Upper lobe of right lung (tissue), 1 donor: ENCODE measurements at regions not wholly inside any gene's neighbourhood (a gene's known extent, or its start where the extent isn't known, plus 50 kb on each side); places are given as distances from the start of the nearest gene placed in this dataset.
"Not testable (repeated sequence)": the region's sequence is repeated elsewhere in the genome, so short reads cannot be mapped to it uniquely, and the experiment has no call there.

Source experiments
- ATAC-seq: fragments of 200-7000 bp; cut with Tn5 transposase; one replicate; pipeline ENCODE4 v1.9.1; 2020; ENCODE audit warnings: mild to moderate bottlenecking, moderate library complexity
- DNase-seq: peaks from one replicate; pipeline ENCODE4 v3.0.0-alpha.2; 2020
- H3K27ac ChIP-seq: fragments of 200-600 bp; one replicate; pipeline ENCODE4 v1.8.0; 2022
- H3K27me3 ChIP-seq: fragments of 200-600 bp; one replicate; pipeline ENCODE4 v1.8.0; 2022; ENCODE audit warnings: mild to moderate bottlenecking
- H3K36me3 ChIP-seq: fragments of 200-600 bp; one replicate; pipeline ENCODE4 v1.8.0; 2022
- H3K4me1 ChIP-seq: fragments of 200-600 bp; one replicate; pipeline ENCODE4 v1.8.0; 2022
- H3K4me3 ChIP-seq: fragments of 200-600 bp; one replicate; pipeline ENCODE4 v1.8.0; 2022; ENCODE audit warnings: mild to moderate bottlenecking
- H3K9me3 ChIP-seq: fragments of 200-600 bp; one replicate; pipeline ENCODE4 v1.8.0; 2022
- intact Hi-C: fragments of 100-400 bp; cut with DNase I; formaldehyde crosslinking; loops from one replicate; pipeline ENCODE4 v1.11.0; 2022
- donor health status: DM: no; HTN: yes; CAD: no; lungs with severe emphysema.

- ATAC-seq, H3K4me1 ChIP-seq, DNase-seq, H3K27me3 ChIP-seq, H3K36me3 ChIP-seq, H3K27ac ChIP-seq, H3K4me3 ChIP-seq, intact Hi-C loops, H3K9me3 ChIP-seq: not testable (repeated sequence)
Measured at GRCh38 chr14:105669231-105669610, 142.8 kb downstream of the TMEM121 start.

- DNase-seq, H3K36me3 ChIP-seq, H3K9me3 ChIP-seq, H3K4me3 ChIP-seq, intact Hi-C loops, ATAC-seq, H3K27ac ChIP-seq, H3K4me1 ChIP-seq, H3K27me3 ChIP-seq: not testable (repeated sequence)
Measured at GRCh38 chr14:105669646-105670045, 143.3 kb downstream of the TMEM121 start.

- H3K4me1 ChIP-seq, ATAC-seq, H3K27ac ChIP-seq, H3K27me3 ChIP-seq, H3K9me3 ChIP-seq, H3K4me3 ChIP-seq, H3K36me3 ChIP-seq, DNase-seq, intact Hi-C loops: not testable (repeated sequence)
Measured at GRCh38 chr14:105672450-105673200, 146.2 kb downstream of the TMEM121 start.

DNA sequence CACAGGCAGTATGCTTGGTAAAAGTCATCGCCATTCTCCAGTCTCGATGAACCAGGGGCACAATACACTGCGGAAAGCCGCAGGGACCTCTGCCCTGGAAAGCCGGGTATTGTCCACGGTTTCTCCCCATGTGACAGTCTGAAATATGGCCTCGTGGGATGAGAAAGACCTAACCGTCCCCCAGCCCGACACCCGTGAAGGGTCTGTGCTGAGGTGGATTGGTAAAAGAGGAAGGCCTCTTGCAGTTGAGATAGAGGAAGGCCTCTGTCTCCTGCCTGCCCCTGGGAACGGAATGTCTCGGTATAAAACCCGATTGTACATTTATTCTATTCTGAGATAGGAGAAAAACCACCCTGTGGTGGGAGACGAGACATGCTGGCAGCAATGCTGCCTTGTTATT lies 149.1 kb downstream of the TMEM121 start:
- DNase-seq, H3K27me3 ChIP-seq, H3K9me3 ChIP-seq, H3K36me3 ChIP-seq, intact Hi-C loops, H3K4me3 ChIP-seq, H3K27ac ChIP-seq, H3K4me1 ChIP-seq, ATAC-seq: not testable (repeated sequence)

GRCh38 chr14:105675905-105676670 lies 149.7 kb downstream of the TMEM121 start:
- H3K4me3 ChIP-seq, ATAC-seq, H3K27me3 ChIP-seq, H3K36me3 ChIP-seq, intact Hi-C loops, H3K9me3 ChIP-seq, DNase-seq, H3K27ac ChIP-seq, H3K4me1 ChIP-seq: not testable (repeated sequence)

DNA sequence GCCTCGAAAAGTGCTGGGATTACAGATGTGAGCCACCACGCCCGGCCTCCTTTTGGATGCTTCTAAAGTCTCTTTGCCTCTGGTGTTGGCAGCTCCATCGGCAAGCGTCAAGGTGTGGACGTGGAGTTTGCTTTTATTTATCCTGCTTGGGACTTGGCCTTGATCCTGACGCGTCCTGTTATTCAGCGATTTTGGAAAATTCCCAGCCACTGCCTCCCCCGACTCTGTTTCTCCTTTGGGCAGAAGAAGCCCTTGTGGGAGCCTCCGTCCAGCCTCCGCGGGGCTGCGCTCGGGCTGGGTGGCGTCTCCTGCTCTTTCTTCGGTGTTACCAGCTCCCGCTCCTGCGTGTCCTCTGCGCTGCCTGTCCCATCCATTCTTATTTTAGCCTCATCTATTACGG lies 151.7 kb downstream of the TMEM121 start:
- H3K27me3 ChIP-seq, H3K27ac ChIP-seq, ATAC-seq, H3K9me3 ChIP-seq, intact Hi-C loops, H3K4me3 ChIP-seq, H3K36me3 ChIP-seq, H3K4me1 ChIP-seq: not testable (repeated sequence)
- peak; percentile 40 for DNase-seq

- H3K27ac ChIP-seq, H3K36me3 ChIP-seq, H3K9me3 ChIP-seq, DNase-seq, H3K4me3 ChIP-seq, intact Hi-C loops, H3K27me3 ChIP-seq, H3K4me1 ChIP-seq: not testable (repeated sequence)
- ATAC-seq: peak; percentile 25
Measured at GRCh38 chr14:105678996-105679958, 152.9 kb downstream of the TMEM121 start.

DNA sequence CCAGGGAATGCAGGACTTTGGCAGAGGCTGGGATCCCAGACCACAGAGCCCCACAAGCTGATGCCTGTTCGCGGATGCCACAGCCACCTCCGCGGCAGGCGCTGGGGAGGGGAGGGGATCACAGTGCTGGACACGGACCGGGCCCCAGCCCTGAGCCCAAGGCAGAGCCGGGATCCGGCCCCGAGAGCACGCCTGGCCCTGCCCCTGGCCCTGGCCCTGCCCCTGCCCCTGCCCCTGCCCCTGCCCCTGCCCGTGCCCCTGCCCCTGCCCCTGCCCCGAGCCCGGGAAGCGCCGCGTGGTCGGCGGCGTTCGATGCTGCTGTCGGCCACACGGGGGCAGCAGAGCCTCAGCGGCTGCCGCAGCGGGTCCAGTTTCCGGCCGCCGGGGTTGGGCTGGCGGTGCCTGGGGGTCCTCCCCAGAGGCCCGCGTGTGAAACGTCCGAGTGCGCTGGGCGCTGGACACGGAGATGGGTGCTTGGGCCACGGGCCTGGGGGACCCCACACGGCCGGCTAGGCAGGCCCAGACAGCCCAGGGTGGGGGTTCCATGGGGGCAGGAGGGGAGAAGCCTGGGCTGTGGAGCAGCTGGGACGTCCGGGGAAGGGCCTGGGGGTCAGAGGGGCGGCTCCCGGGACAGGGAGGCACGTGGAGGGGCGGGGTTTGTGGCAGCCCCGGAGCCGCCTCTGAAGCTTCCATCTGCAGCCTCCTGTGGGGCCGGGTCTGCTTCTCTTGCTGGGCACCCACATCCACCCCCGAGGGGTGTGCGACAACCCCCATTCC lies 153.8 kb downstream of the TMEM121 start:
- peak; percentile 80 for ATAC-seq
- H3K4me3 ChIP-seq, H3K9me3 ChIP-seq, H3K27ac ChIP-seq, H3K27me3 ChIP-seq, H3K36me3 ChIP-seq, DNase-seq, intact Hi-C loops, H3K4me1 ChIP-seq: not testable (repeated sequence)

GRCh38 chr14:105680736-105681098 lies 154.3 kb downstream of the TMEM121 start:
- DNase-seq, intact Hi-C loops, ATAC-seq, H3K27ac ChIP-seq, H3K4me1 ChIP-seq, H3K27me3 ChIP-seq, H3K9me3 ChIP-seq, H3K4me3 ChIP-seq, H3K36me3 ChIP-seq: not testable (repeated sequence)

DNA sequence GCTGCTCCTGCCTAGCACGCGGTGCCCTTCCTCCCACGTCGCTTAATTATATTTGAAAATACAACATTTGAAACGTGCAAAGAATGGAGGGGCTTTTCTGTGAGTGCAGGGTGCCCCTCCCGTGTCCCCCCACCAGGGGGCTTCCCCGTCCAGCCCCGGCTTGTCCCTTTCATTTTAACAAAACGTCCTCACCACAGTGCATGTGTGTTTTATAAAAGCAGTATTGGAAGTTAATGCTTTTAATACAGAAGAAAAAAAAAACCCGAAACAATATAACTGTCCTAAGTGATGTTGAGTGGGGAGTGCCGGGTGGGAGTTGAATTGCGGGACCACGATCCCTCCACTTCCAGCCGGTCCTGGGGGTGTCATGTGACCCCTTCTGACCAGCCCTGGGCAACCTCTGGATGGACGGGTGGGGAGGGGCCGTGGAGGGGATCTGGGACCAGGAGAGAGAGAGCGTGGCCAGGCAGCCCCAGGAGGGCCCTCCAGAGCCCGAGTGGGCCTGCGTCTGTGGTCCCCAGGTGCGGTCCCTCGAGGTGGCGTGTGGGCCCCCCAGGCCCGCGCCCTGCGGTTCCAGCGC lies 155.3 kb downstream of the TMEM121 start:
- H3K9me3 ChIP-seq, DNase-seq, H3K36me3 ChIP-seq, H3K27ac ChIP-seq, H3K4me1 ChIP-seq, intact Hi-C loops, H3K4me3 ChIP-seq, H3K27me3 ChIP-seq, ATAC-seq: not testable (repeated sequence)

- H3K27ac ChIP-seq, H3K4me1 ChIP-seq, ATAC-seq, DNase-seq, H3K4me3 ChIP-seq, H3K9me3 ChIP-seq, intact Hi-C loops, H3K27me3 ChIP-seq, H3K36me3 ChIP-seq: not testable (repeated sequence)
Measured at GRCh38 chr14:105682442-105682841, 156.1 kb downstream of the TMEM121 start.
